ENCODE measurements at regions not wholly inside any gene's neighbourhood (a gene's known extent, or its start where the extent isn't known, plus 50 kb on each side); places are given as distances from the start of the nearest gene placed in this dataset.

GRCh38 chr13:99812625-99813024, 158.9 kb downstream of the ZIC5 start:
- TF ChIP-seq FOXP2 (optimal IDR thresholded peaks at IDR 0.05; ENCODE audit: control extremely low read depth, extremely low read length, insufficient read depth) (no peak), EZH2 (IDR thresholded peaks at IDR 0.05) (no peak)

Measured in SK-N-MC (cell line).